ENCODE measurements at regions not wholly inside any gene's neighbourhood (a gene's known extent, or its start where the extent isn't known, plus 50 kb on each side); places are given as distances from the start of the nearest gene placed in this dataset.
"Not testable (repeated sequence)": the region's sequence is repeated elsewhere in the genome, so short reads cannot be mapped to it uniquely, and the experiment has no call there.

DNA sequence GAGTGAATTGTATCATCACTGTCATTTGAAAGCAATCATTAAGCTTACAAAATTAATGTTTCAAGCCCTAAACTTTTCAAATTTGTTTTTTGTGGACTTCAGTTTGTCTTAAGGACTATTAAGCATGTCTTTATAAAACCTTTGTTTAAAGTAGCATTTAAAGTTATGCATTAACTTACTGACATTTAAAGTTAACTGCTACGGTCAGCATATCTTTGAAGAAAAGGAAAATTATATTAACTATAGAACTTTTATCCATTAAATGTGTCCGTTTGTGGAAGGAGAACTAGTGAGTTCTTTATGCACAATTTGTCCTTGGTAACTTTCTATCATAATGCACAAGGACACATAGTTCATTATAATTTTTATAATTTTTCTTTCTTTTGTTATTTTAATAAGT is 103.4 kb downstream of the FANCF start:
- H3K4me3 ChIP-seq (ENCODE audit: low read depth, low read length), result no peak overlapping the region
- TF ChIP-seq, protein P1, sequence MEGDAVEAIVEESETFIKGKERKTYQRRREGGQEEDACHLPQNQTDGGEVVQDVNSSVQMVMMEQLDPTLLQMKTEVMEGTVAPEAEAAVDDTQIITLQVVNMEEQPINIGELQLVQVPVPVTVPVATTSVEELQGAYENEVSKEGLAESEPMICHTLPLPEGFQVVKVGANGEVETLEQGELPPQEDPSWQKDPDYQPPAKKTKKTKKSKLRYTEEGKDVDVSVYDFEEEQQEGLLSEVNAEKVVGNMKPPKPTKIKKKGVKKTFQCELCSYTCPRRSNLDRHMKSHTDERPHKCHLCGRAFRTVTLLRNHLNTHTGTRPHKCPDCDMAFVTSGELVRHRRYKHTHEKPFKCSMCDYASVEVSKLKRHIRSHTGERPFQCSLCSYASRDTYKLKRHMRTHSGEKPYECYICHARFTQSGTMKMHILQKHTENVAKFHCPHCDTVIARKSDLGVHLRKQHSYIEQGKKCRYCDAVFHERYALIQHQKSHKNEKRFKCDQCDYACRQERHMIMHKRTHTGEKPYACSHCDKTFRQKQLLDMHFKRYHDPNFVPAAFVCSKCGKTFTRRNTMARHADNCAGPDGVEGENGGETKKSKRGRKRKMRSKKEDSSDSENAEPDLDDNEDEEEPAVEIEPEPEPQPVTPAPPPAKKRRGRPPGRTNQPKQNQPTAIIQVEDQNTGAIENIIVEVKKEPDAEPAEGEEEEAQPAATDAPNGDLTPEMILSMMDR (IDR thresholded peaks at IDR 0.05; ENCODE audit: insufficient read depth, low read depth, low read length), result no peak
- DNase-seq (ENCODE audit: low read depth), result no peak

GRCh38 chr11:22521226-22521625 is 104.4 kb downstream of the FANCF start:
- no peak for DNase-seq (ENCODE audit: low read depth)
- no peak overlapping the region for H3K4me3 ChIP-seq (ENCODE audit: low read depth, low read length)
- TF ChIP-seq, protein P1 (IDR thresholded peaks at IDR 0.05; ENCODE audit: insufficient read depth, low read depth, low read length), result no peak

DNA sequence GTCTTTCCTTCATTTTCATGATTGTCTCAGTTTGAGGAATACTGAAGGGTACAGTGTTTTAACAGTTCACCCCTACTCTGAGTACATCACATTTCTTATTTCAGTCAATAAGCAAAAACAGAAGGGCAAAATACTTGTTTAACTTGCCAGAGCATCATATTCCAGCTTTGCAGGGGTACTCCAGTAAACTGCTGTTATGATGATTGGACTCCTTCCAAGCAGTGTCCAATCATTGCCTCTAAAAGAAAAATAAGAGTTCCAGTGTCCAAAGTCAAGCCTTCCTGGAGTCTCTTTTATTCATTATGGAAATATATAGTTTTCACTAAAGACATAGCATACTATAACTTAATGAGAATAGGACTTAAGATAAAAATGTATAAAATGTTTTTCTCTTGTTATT is 105.1 kb downstream of the FANCF start:
- DNase-seq (ENCODE audit: low read depth), result no peak
- TF ChIP-seq, protein P1 (IDR thresholded peaks at IDR 0.05; ENCODE audit: insufficient read depth, low read depth, low read length), result no peak

DNA sequence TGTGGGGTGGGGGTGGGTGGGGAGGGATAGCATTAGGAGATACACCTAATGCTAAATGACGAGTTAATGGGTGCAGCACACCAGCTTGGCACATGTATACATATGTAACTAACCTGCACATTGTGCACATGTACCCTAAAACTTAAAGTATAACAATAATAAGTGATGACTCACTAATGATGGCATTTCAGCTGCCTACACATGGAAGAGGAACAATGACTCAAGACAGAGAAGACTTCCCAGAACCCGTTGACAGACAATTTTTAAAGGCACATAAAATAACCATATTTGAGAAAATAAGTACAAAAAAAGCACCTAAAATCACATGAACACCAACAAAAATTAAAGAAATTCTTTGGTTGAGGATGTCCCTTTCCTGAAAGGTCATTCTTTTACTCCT is 107.3 kb downstream of the FANCF start:
- H3K4me3 ChIP-seq (ENCODE audit: low read depth, low read length); DNase-seq (ENCODE audit: low read depth): not testable (repeated sequence)

More for the DNA sequence above, 105.1 kb downstream of the FANCF start:
- no peak overlapping the region for H3K4me3 ChIP-seq (ENCODE audit: low read depth, low read length)

DNA sequence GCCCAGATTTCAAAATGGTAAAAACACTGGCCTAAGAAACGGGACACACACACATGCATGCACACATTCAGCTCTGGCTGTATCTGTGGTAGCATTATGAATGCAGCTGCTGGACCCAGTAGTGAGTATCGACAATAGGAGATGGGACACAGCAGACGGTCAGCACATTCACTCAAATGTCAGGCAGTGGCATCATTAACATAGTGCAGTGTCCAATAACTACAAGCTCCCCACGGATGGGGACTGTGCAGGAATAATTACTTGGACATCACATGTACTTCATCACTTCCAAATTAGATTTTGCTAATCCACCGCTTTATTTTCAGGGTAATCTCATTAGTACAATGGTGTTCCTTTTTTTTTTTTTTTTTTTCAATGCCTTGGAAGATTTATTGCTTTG is 109.5 kb downstream of the FANCF start:
- no peak overlapping the region for H3K4me3 ChIP-seq (ENCODE audit: low read depth, low read length)
- DNase-seq (ENCODE audit: low read depth), result no peak
- TF ChIP-seq, protein P1 (IDR thresholded peaks at IDR 0.05; ENCODE audit: insufficient read depth, low read depth, low read length), result no peak

DNA sequence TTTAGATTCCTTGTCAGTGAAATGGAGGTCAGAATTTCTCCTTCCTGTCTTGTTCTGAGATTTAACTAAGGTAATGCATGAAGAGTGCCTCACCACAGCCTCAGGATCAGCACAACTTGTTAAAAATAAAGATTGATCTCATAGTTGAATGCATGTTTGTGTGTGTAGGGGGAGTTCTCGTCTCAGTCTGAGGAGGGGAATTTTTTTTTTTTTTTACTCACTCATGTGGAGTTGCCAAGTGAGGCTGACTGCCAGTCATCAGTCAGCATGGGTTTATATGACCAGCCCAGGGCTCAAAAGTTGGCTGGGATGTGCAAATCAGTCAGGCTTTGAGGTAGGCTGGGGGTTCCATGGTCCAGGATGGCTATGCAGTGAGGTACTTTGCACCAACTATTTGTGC is 113.2 kb downstream of the FANCF start:
- no peak overlapping the region for H3K4me3 ChIP-seq (ENCODE audit: low read depth, low read length)
- TF ChIP-seq, protein P1 (IDR thresholded peaks at IDR 0.05; ENCODE audit: insufficient read depth, low read depth, low read length), result no peak
- DNase-seq (ENCODE audit: low read depth), result no peak

DNA sequence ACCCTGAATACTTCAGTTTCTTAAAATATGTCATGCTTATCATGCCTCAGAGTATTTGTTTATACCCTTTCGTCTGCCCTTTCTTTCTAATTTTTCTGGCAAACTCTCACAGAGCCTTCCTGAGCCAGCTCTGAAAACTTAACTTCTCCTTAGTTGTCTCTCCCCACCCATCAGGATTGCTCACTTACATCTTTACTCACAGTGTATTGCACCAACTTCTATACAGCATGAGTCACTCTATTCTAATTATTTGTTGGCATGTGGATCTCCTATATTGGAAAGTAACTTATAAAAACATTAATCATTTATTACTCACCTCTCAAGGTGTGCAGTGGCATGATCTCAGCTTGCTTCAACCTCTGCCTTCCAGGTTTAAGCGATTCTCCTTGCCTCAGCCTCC is 114.9 kb downstream of the FANCF start:
- no peak overlapping the region for H3K4me3 ChIP-seq (ENCODE audit: low read depth, low read length)
- DNase-seq (ENCODE audit: low read depth), result no peak
- TF ChIP-seq, protein P1 (IDR thresholded peaks at IDR 0.05; ENCODE audit: insufficient read depth, low read depth, low read length), result no peak
